ENCODE measurements at regions not wholly inside any gene's neighbourhood (a gene's known extent, or its start where the extent isn't known, plus 50 kb on each side); places are given as distances from the start of the nearest gene placed in this dataset.

DNA sequence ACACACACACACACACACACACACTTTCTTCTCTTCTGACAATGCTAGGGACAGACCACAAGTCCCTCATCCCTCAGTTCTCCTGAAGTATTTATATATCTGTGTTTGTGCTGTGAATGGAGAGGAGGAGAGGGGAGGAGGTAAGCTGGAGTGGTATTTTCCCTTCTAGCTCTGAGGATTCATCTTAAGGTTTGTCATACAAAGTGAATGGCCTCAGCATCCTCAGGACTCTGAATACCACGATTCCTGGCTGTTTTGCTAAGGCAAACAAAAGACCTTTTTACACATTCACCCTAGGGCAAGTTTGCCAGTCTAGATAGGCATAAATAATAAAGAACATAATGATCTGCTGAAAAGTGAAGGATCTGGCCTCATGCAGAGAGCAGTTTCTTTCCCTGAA, 65.7 kb upstream of the CHMP2B start:
- TF ChIP-seq, protein P1, sequence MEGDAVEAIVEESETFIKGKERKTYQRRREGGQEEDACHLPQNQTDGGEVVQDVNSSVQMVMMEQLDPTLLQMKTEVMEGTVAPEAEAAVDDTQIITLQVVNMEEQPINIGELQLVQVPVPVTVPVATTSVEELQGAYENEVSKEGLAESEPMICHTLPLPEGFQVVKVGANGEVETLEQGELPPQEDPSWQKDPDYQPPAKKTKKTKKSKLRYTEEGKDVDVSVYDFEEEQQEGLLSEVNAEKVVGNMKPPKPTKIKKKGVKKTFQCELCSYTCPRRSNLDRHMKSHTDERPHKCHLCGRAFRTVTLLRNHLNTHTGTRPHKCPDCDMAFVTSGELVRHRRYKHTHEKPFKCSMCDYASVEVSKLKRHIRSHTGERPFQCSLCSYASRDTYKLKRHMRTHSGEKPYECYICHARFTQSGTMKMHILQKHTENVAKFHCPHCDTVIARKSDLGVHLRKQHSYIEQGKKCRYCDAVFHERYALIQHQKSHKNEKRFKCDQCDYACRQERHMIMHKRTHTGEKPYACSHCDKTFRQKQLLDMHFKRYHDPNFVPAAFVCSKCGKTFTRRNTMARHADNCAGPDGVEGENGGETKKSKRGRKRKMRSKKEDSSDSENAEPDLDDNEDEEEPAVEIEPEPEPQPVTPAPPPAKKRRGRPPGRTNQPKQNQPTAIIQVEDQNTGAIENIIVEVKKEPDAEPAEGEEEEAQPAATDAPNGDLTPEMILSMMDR (IDR thresholded peaks at IDR 0.05): no peak
- TF ChIP-seq EP300 (IDR thresholded peaks at IDR 0.05) (no peak), POLR2A (IDR thresholded peaks at IDR 0.05) (no peak)
